LNCaP clone FGC (cell line): ENCODE measurements at regions not wholly inside any gene's neighbourhood (a gene's known extent, or its start where the extent isn't known, plus 50 kb on each side); places are given as distances from the start of the nearest gene placed in this dataset.

ENCODE experiments used
- DNase-seq: peaks from one replicate; pipeline ENCODE4 v3.0.0-alpha.2; 2011; ENCODE audit warnings: low read depth
- H3K4me3 ChIP-seq: 2 replicates; pipeline ENCODE4 v1.5.1; 2011; ENCODE audit warnings: mild to moderate bottlenecking, low read depth, low read length, control low read depth
- TF ChIP-seq, protein P1 (sequence below): IDR thresholded peaks from 2 replicates; pipeline ENCODE4 v1.5.1; 2012; ENCODE audit warnings: mild to moderate bottlenecking; ENCODE audit not compliant: control insufficient read depth, insufficient read depth; ENCODE audit errors: extremely low read depth

DNA sequence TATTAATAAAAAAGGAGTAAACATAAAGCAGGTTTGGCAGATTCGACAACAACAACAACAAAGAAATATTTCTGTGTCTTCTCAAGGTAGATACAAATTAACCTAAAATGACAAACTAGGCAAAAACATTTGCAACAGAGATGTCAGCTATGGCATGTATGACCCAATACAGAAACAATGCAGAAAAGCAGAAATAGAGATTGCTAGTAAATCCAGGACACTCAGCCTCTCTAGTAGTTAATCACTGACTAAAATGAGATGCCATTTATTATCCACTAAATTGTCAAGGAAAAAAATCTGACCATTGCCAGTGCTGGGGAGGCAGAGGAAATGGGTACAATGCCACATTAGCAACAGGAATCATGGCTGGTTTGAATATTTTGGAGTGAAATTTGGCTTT is 250.5 kb downstream of the TEX29 start:
- TF ChIP-seq, protein P1, sequence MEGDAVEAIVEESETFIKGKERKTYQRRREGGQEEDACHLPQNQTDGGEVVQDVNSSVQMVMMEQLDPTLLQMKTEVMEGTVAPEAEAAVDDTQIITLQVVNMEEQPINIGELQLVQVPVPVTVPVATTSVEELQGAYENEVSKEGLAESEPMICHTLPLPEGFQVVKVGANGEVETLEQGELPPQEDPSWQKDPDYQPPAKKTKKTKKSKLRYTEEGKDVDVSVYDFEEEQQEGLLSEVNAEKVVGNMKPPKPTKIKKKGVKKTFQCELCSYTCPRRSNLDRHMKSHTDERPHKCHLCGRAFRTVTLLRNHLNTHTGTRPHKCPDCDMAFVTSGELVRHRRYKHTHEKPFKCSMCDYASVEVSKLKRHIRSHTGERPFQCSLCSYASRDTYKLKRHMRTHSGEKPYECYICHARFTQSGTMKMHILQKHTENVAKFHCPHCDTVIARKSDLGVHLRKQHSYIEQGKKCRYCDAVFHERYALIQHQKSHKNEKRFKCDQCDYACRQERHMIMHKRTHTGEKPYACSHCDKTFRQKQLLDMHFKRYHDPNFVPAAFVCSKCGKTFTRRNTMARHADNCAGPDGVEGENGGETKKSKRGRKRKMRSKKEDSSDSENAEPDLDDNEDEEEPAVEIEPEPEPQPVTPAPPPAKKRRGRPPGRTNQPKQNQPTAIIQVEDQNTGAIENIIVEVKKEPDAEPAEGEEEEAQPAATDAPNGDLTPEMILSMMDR, result no peak
- no peak for DNase-seq
- H3K4me3 ChIP-seq, result no peak overlapping the region

GRCh38 chr13:111572956-111573761 is 252.7 kb downstream of the TEX29 start:
- no peak for DNase-seq
- no peak overlapping the region for H3K4me3 ChIP-seq
- TF ChIP-seq, protein P1, result no peak

- TF ChIP-seq, protein P1, result no peak
- no peak for DNase-seq
- H3K4me3 ChIP-seq, result no peak overlapping the region
Observed at GRCh38 chr13:111573801-111574200, 253.4 kb downstream of the TEX29 start.

DNA sequence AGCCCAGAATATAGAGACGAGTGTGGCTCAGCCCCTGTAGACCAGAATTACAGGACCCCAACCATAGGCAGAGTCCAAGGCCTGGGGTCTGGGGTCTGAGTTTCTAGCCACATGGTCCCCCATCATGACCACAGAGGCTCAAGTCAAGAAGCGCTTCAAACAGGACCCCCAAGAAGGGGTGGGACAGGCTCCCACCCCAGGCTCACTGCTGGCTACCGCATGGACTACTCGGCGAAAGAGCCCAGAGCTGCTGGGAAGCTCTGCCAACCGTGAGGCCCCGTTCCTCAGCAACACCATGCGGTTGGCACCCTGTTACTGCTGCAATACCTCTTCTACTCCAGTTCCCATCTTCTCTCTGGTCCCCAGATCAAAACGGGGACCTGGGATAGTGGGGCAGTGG is 254.8 kb downstream of the TEX29 start:
- no peak for DNase-seq
- H3K4me3 ChIP-seq, result no peak overlapping the region
- TF ChIP-seq, protein P1, result no peak

DNA sequence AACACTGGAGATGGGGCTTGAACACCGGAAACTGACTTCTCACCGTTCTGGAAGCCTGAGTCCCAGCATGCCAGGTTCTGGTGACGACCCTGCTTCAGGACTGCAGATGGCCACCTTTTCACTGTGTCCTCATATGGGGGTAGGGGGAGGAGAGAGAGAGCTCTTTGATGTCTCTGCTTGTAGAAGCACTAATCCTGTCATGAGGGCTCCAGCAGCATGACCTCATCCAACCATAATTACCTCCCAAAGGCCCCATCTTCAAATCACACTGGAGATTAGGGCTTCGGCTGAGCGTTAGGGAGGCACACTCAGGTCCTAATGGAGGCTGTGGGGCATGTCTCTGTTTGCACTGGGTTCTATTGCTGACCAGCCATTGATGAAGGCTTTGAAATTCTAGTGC is 255.3 kb downstream of the TEX29 start:
- no peak overlapping the region for H3K4me3 ChIP-seq
- TF ChIP-seq, protein P1, result no peak
- DNase-seq, result no peak

DNA sequence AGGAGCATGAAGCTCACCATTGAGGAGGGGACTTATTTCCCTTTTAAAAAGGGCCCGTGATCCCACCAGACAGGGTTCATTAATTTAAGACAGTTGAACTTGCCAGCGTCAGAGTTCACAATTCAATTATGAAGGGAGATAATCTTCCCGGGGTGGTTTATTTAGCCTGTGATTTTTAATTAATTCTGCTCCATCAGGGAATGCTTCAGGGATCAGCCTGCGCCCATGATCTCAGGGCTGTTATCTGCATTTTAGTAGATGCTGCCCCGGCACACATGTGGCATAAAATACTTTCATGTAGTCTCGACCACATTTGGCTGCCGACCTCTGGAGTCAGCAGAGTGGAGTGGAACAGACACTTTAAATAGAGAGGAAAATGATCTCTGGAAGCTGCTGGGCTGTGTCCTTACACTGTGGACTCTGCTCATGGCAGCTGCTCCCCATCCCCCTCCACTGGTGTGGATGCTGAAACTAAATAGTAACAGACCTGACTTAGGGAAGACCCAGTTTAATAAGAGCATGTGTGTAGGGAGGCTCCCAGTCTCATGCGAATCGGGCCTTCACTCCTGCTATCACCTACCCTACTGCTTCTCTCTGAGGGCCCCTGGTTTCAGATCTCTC is 256.9 kb downstream of the TEX29 start:
- no peak for DNase-seq
- TF ChIP-seq, protein P1, result no peak
- no peak overlapping the region for H3K4me3 ChIP-seq
